Astrocyte (in vitro differentiated cells and primary cell): ENCODE measurements at regions not wholly inside any gene's neighbourhood (a gene's known extent, or its start where the extent isn't known, plus 50 kb on each side); places are given as distances from the start of the nearest gene placed in this dataset.

ENCODE experiments used
- DNase-seq: peaks from one replicate; pipeline ENCODE4 v3.0.0-alpha.2; 2010; ENCODE audit warnings: low read depth
- FAIRE-seq: peaks from 2 replicates; lab custom pipeline; 2011; peaks lifted over from hg19 to GRCh38; lab: Jason Lieb, UNC
- H2AFZ ChIP-seq: 2 replicates; pipeline ENCODE4 v1.6.0; 2012; ENCODE audit warnings: low read depth, low read length, inconsistent platforms
- H3K27ac ChIP-seq: 2 replicates; pipeline ENCODE4 v1.5.1; 2011; ENCODE audit warnings: low read depth, low read length, inconsistent platforms
- H3K27me3 ChIP-seq: 2 replicates; pipeline ENCODE4 v1.6.0; 2011; ENCODE audit warnings: low read length, inconsistent platforms; ENCODE audit not compliant: insufficient read depth
- H3K36me3 ChIP-seq: 2 replicates; pipeline ENCODE4 v1.5.1; 2011; ENCODE audit warnings: low read length, inconsistent platforms; ENCODE audit not compliant: insufficient read depth
- H3K4me1 ChIP-seq: 2 replicates; pipeline ENCODE4 v1.5.1; 2011; ENCODE audit warnings: low read length, inconsistent platforms; ENCODE audit not compliant: insufficient read depth
- H3K4me2 ChIP-seq: 2 replicates; pipeline ENCODE4 v1.6.0; 2012; ENCODE audit warnings: low read length, inconsistent platforms
- H3K4me3 ChIP-seq: 2 replicates; pipeline ENCODE4 v1.5.1; 2011; ENCODE audit warnings: low read depth, mild to moderate bottlenecking, low read length, inconsistent platforms; ENCODE audit not compliant: insufficient read depth
- H3K79me2 ChIP-seq: 2 replicates; pipeline ENCODE4 v1.6.0; 2012; ENCODE audit warnings: mild to moderate bottlenecking, low read length, inconsistent platforms; ENCODE audit not compliant: insufficient read depth
- H3K9ac ChIP-seq: 2 replicates; pipeline ENCODE4 v1.6.0; 2012; ENCODE audit warnings: mild to moderate bottlenecking, low read length, inconsistent platforms
- H3K9me3 ChIP-seq: 2 replicates; pipeline ENCODE4 v1.5.1; 2012; ENCODE audit warnings: low read depth, mild to moderate bottlenecking, low read length, inconsistent platforms; ENCODE audit not compliant: insufficient read depth
- H4K20me1 ChIP-seq: 2 replicates; pipeline ENCODE4 v1.6.0; 2012; ENCODE audit warnings: low read length, inconsistent platforms; ENCODE audit not compliant: insufficient read depth
- H3K27ac Mint-ChIP-seq: one replicate; pipeline ENCODE4 v1.8.0; 2021; ENCODE audit warnings: mild to moderate bottlenecking, mixed read lengths; ENCODE audit not compliant: unreplicated experiment
- H3K27me3 Mint-ChIP-seq: one replicate; pipeline ENCODE4 v1.8.0; 2021; ENCODE audit warnings: low read depth, mixed read lengths; ENCODE audit not compliant: unreplicated experiment
- H3K36me3 Mint-ChIP-seq: one replicate; pipeline ENCODE4 v1.8.0; 2021; ENCODE audit warnings: low read depth, mixed read lengths; ENCODE audit not compliant: unreplicated experiment
- H3K4me1 Mint-ChIP-seq: one replicate; pipeline ENCODE4 v1.8.0; 2021; ENCODE audit warnings: low read depth, mixed read lengths; ENCODE audit not compliant: unreplicated experiment
- H3K4me3 Mint-ChIP-seq: one replicate; pipeline ENCODE4 v1.8.0; 2021; ENCODE audit warnings: mild to moderate bottlenecking, moderate library complexity, mixed read lengths; ENCODE audit not compliant: unreplicated experiment
- H3K9me3 Mint-ChIP-seq: one replicate; pipeline ENCODE4 v1.8.0; 2021; ENCODE audit warnings: mild to moderate bottlenecking, mixed read lengths; ENCODE audit not compliant: unreplicated experiment
- CTCF ChIP-seq: IDR thresholded peaks from 2 replicates; pipeline ENCODE4 v1.5.1; 2011; ENCODE audit warnings: low read depth, mild to moderate bottlenecking, inconsistent platforms, low read length, moderate library complexity; ENCODE audit not compliant: insufficient read depth
- EZH2 ChIP-seq: IDR thresholded peaks from 2 replicates; pipeline ENCODE4 v1.6.1; 2012; ENCODE audit warnings: mild to moderate bottlenecking, low read length, inconsistent platforms; ENCODE audit not compliant: insufficient read depth

- no peak overlapping the region for H3K27ac ChIP-seq
- H2AFZ ChIP-seq, result no peak overlapping the region
- H3K9ac ChIP-seq, result no peak overlapping the region
- no peak overlapping the region for H3K4me3 ChIP-seq
- no peaks in the 10 kb centered on the region for H3K79me2 ChIP-seq
- no peak for DNase-seq
- H3K4me1 Mint-ChIP-seq, result peaks cover 42% of the 10 kb centered on the region
- H3K36me3 ChIP-seq, result no peaks in the 10 kb centered on the region
- no peaks in the 10 kb centered on the region for H4K20me1 ChIP-seq
- no peaks in the 10 kb centered on the region for H3K9me3 Mint-ChIP-seq
- TF ChIP-seq EZH2, result no peak
- no peak for TF ChIP-seq CTCF
- H3K4me2 ChIP-seq, result no peak overlapping the region
- H3K36me3 Mint-ChIP-seq, result no peaks in the 10 kb centered on the region
- no peak overlapping the region for H3K4me3 Mint-ChIP-seq
- no peaks in the 10 kb centered on the region for H3K9me3 ChIP-seq
- no peak for FAIRE-seq
- peaks cover 2% of the 10 kb centered on the region for H3K27me3 Mint-ChIP-seq
- H3K27ac Mint-ChIP-seq, result no peak overlapping the region
- peaks cover 4% of the 10 kb centered on the region for H3K4me1 ChIP-seq
- H3K27me3 ChIP-seq, result no peaks in the 10 kb centered on the region
Observed at GRCh38 chr2:129056309-129056958, 737.8 kb upstream of the HS6ST1 start.

- Histone ChIP-seq H4K20me1 (no peaks in the 10 kb centered on the region), H3K79me2 (no peaks in the 10 kb centered on the region)
Observed at GRCh38 chr2:129056959-129057317, 738.3 kb upstream of the HS6ST1 start.

More at GRCh38 chr2:129056959-129057317, 738.3 kb upstream of the HS6ST1 start:
- Mint-ChIP-seq H3K36me3 (no peaks in the 10 kb centered on the region), H3K4me3 (no peak overlapping the region), H3K27me3 (peaks cover 2% of the 10 kb centered on the region), H3K27ac (no peak overlapping the region), H3K9me3 (no peaks in the 10 kb centered on the region), H3K4me1 (peaks cover 47% of the 10 kb centered on the region)
- H3K4me2 ChIP-seq, result no peak overlapping the region
- no peak overlapping the region for H3K27ac ChIP-seq
- no peak overlapping the region for H2AFZ ChIP-seq
- FAIRE-seq, result no peak
- no peak for DNase-seq
- H3K4me1 ChIP-seq, result peaks cover 9% of the 10 kb centered on the region
- no peaks in the 10 kb centered on the region for H3K27me3 ChIP-seq
- H3K36me3 ChIP-seq, result no peaks in the 10 kb centered on the region
- H3K4me3 ChIP-seq, result no peak overlapping the region
- TF ChIP-seq EZH2 (no peak), CTCF (no peak)
- H3K9ac ChIP-seq, result no peak overlapping the region
- no peaks in the 10 kb centered on the region for H3K9me3 ChIP-seq
